ENCODE measurements at regions not wholly inside any gene's neighbourhood (a gene's known extent, or its start where the extent isn't known, plus 50 kb on each side); places are given as distances from the start of the nearest gene placed in this dataset.

- no peak overlapping the region for H3K9ac ChIP-seq (ENCODE audit: low read length)
- H2AFZ ChIP-seq (ENCODE audit: low read depth, low read length, poor library complexity, severe bottlenecking): no peak overlapping the region
- ATAC-seq (no peak), DNase-seq (ENCODE audit: low read depth, low spot score) (no peak)
- no peaks in the 10 kb centered on the region for H3K9me2 ChIP-seq (ENCODE audit: insufficient read depth)
- no TSS peak for BruUV-seq (replicated peaks)
- H3K79me2 ChIP-seq (ENCODE audit: insufficient read depth, low read length): no peaks in the 10 kb centered on the region
- POLR2A ChIA-PET: no interaction called here
- H3K27ac ChIP-seq (ENCODE audit: low read depth, low read length): no peak overlapping the region
- CTCF ChIA-PET: no interaction called here
- H3K36me3 ChIP-seq (ENCODE audit: control insufficient read depth in 1 of 2, insufficient read depth in 2 of 2, low read length in 2 of 2): no peaks in the 10 kb centered on the region
- no peaks in the 10 kb centered on the region for H3K27me3 ChIP-seq (ENCODE audit: insufficient read depth, low read length)
- no peak overlapping the region for H3K4me2 ChIP-seq (ENCODE audit: low read length)
- TF ChIP-seq EZH2 (IDR thresholded peaks at IDR 0.05): no peak
- TF ChIP-seq JUND (IDR thresholded peaks at IDR 0.05): no peak
- no peak for TF ChIP-seq YY1 (IDR thresholded peaks at IDR 0.05; ENCODE audit: extremely low read depth, insufficient replicate concordance, low read depth, low read length)
- no peak for TF ChIP-seq ZBTB33 (IDR thresholded peaks at IDR 0.05; ENCODE audit: extremely low read depth, insufficient replicate concordance, low read length)
- no peak for TF ChIP-seq POLR2AphosphoS5 (IDR thresholded peaks at IDR 0.05; ENCODE audit: low read depth, low read length)
- no peak for TF ChIP-seq ATF3 (IDR thresholded peaks at IDR 0.05)
- no peak for TF ChIP-seq SRF (IDR thresholded peaks at IDR 0.05; ENCODE audit: low read depth)
- no peak for TF ChIP-seq CEBPB (IDR thresholded peaks at IDR 0.05; ENCODE audit: low read depth)
- no peak for TF ChIP-seq POLR2A (IDR thresholded peaks at IDR 0.05; ENCODE audit: borderline replicate concordance, extremely low read depth, insufficient read depth, insufficient read length)
- RAD21 ChIA-PET (ENCODE audit: low non-redundant PET in 1 of 2, low total read pairs in 2 of 2, uncharacterized antibody in 2 of 2, unreplicated experiment in 2 of 2): no interaction called here
- no peaks in the 10 kb centered on the region for H4K20me1 ChIP-seq (ENCODE audit: insufficient read depth)
- no peak overlapping the region for H3K4me3 ChIP-seq (replicated peaks in 1 of 2; ENCODE audit: low read depth in 1 of 2, low read length in 2 of 2)
- peaks cover 6 to 22% of the 10 kb centered on the region in 2 experiments; a peak in 2 of 4 replicates for H3K9me3 ChIP-seq (ENCODE audit: control insufficient read depth in 1 of 2, insufficient read depth in 1 of 2, low read depth in 1 of 2, low read length in 2 of 2)
- H3K4me1 ChIP-seq (ENCODE audit: control insufficient read depth in 1 of 2, insufficient read depth in 2 of 2, low read length in 2 of 2): no peaks in the 10 kb centered on the region
- intact Hi-C loops (cut with micrococcal nuclease): no loop called here
These were observed 526.0 kb downstream of the MTRR start for GRCh38 chr5:8394965-8395364.

GRCh38 chr5:8396246-8396645 lies 527.3 kb downstream of the MTRR start:
- POLR2A ChIA-PET: no interaction called here
- no peak overlapping the region for H3K4me3 ChIP-seq (replicated peaks in 1 of 2; ENCODE audit: low read depth in 1 of 2, low read length in 2 of 2)
- H2AFZ ChIP-seq (ENCODE audit: low read depth, low read length, poor library complexity, severe bottlenecking): no peak overlapping the region
- H3K4me1 ChIP-seq (ENCODE audit: control insufficient read depth in 1 of 2, insufficient read depth in 2 of 2, low read length in 2 of 2): no peaks in the 10 kb centered on the region
- RAD21 ChIA-PET (ENCODE audit: low non-redundant PET in 1 of 2, low total read pairs in 2 of 2, uncharacterized antibody in 2 of 2, unreplicated experiment in 2 of 2): no interaction called here
- ATAC-seq (no peak), DNase-seq (ENCODE audit: low read depth, low spot score) (no peak)
- CTCF ChIA-PET: no interaction called here
- H3K79me2 ChIP-seq (ENCODE audit: insufficient read depth, low read length): no peaks in the 10 kb centered on the region
- H3K27ac ChIP-seq (ENCODE audit: low read depth, low read length): no peak overlapping the region
- H3K4me2 ChIP-seq (ENCODE audit: low read length): no peak overlapping the region
- TF ChIP-seq SRF (IDR thresholded peaks at IDR 0.05; ENCODE audit: low read depth) (no peak), POLR2A (IDR thresholded peaks at IDR 0.05; ENCODE audit: borderline replicate concordance, extremely low read depth, insufficient read depth, insufficient read length) (no peak), EZH2phosphoT487 (IDR thresholded peaks at IDR 0.05; ENCODE audit: borderline replicate concordance) (no peak), ZFX (IDR thresholded peaks at IDR 0.05) (no peak)
- BruUV-seq (replicated peaks): no TSS peak
- intact Hi-C loops (cut with micrococcal nuclease): no loop called here
- no peaks in the 10 kb centered on the region for H3K27me3 ChIP-seq (ENCODE audit: insufficient read depth, low read length)
- H3K9me3 ChIP-seq (ENCODE audit: control insufficient read depth in 1 of 2, insufficient read depth in 1 of 2, low read depth in 1 of 2, low read length in 2 of 2): peaks cover 6 to 22% of the 10 kb centered on the region in 2 experiments; a peak in 2 of 4 replicates
- no peak overlapping the region for H3K9ac ChIP-seq (ENCODE audit: low read length)
- no peaks in the 10 kb centered on the region for H3K9me2 ChIP-seq (ENCODE audit: insufficient read depth)
- H4K20me1 ChIP-seq (ENCODE audit: insufficient read depth): no peaks in the 10 kb centered on the region
- H3K36me3 ChIP-seq (ENCODE audit: control insufficient read depth in 1 of 2, insufficient read depth in 2 of 2, low read length in 2 of 2): no peaks in the 10 kb centered on the region
